ENCODE measurements at regions not wholly inside any gene's neighbourhood (a gene's known extent, or its start where the extent isn't known, plus 50 kb on each side); places are given as distances from the start of the nearest gene placed in this dataset.

GRCh38 chr9:23302281-23302680 is 523.8 kb downstream of the ELAVL2 start:
- Histone ChIP-seq H3K4me3 (ENCODE audit: low read depth, low read length) (no peak overlapping the region), H3K9me3 (ENCODE audit: control insufficient read depth, low read length) (no peaks in the 10 kb centered on the region), H3K27me3 (ENCODE audit: control insufficient read depth, insufficient read depth, low read length) (no peaks in the 10 kb centered on the region), H3K36me3 (ENCODE audit: control insufficient read depth, insufficient read depth, low read length) (no peaks in the 10 kb centered on the region), H3K79me2 (no peaks in the 10 kb centered on the region), H3K27ac (no peak overlapping the region), H3K4me1 (no peaks in the 10 kb centered on the region), H3K4me2 (ENCODE audit: low read length) (no peak overlapping the region), H3K9ac (no peak overlapping the region), H2AFZ (no peak overlapping the region)
- no peak for TF ChIP-seq CTCF (IDR thresholded peaks at IDR 0.05)

- Histone ChIP-seq H3K4me2 (ENCODE audit: low read length) (no peak overlapping the region), H3K4me3 (ENCODE audit: low read depth, low read length) (no peak overlapping the region), H3K9ac (no peak overlapping the region), H2AFZ (no peak overlapping the region), H3K27me3 (ENCODE audit: control insufficient read depth, insufficient read depth, low read length) (no peaks in the 10 kb centered on the region), H3K36me3 (ENCODE audit: control insufficient read depth, insufficient read depth, low read length) (no peaks in the 10 kb centered on the region), H3K27ac (no peak overlapping the region), H3K4me1 (no peaks in the 10 kb centered on the region), H3K79me2 (no peaks in the 10 kb centered on the region), H3K9me3 (ENCODE audit: control insufficient read depth, low read length) (no peaks in the 10 kb centered on the region)
- no peak for TF ChIP-seq CTCF (IDR thresholded peaks at IDR 0.05)
Measured at GRCh38 chr9:23306731-23307130, 519.3 kb downstream of the ELAVL2 start.

- H3K9ac ChIP-seq, result no peak overlapping the region
- H3K36me3 ChIP-seq (ENCODE audit: control insufficient read depth, insufficient read depth, low read length), result no peaks in the 10 kb centered on the region
- no peak for TF ChIP-seq CTCF (IDR thresholded peaks at IDR 0.05)
- H3K79me2 ChIP-seq, result no peaks in the 10 kb centered on the region
- H2AFZ ChIP-seq, result no peak overlapping the region
- H3K9me3 ChIP-seq (ENCODE audit: control insufficient read depth, low read length), result no peaks in the 10 kb centered on the region
- no peak overlapping the region for H3K4me2 ChIP-seq (ENCODE audit: low read length)
- no peak overlapping the region for H3K4me3 ChIP-seq (ENCODE audit: low read depth, low read length)
- no peaks in the 10 kb centered on the region for H3K4me1 ChIP-seq
- no peaks in the 10 kb centered on the region for H3K27me3 ChIP-seq (ENCODE audit: control insufficient read depth, insufficient read depth, low read length)
- H3K27ac ChIP-seq, result no peak overlapping the region
Measured at GRCh38 chr9:23307731-23308513, 518.1 kb downstream of the ELAVL2 start.

- H3K4me3 ChIP-seq (ENCODE audit: low read depth, low read length), result no peak overlapping the region
- H3K27ac ChIP-seq, result no peak overlapping the region
- H3K79me2 ChIP-seq, result no peaks in the 10 kb centered on the region
- H3K9ac ChIP-seq, result no peak overlapping the region
- H3K4me2 ChIP-seq (ENCODE audit: low read length), result no peak overlapping the region
- no peaks in the 10 kb centered on the region for H3K36me3 ChIP-seq (ENCODE audit: control insufficient read depth, insufficient read depth, low read length)
- H3K27me3 ChIP-seq (ENCODE audit: control insufficient read depth, insufficient read depth, low read length), result no peaks in the 10 kb centered on the region
- H3K9me3 ChIP-seq (ENCODE audit: control insufficient read depth, low read length), result no peaks in the 10 kb centered on the region
- no peaks in the 10 kb centered on the region for H3K4me1 ChIP-seq
- TF ChIP-seq CTCF (IDR thresholded peaks at IDR 0.05), result no peak
- H2AFZ ChIP-seq, result no peak overlapping the region
Measured at GRCh38 chr9:23309800-23310199, 516.2 kb downstream of the ELAVL2 start.

GRCh38 chr9:23314247-23314646 is 511.8 kb downstream of the ELAVL2 start:
- H3K27ac ChIP-seq, result no peak overlapping the region
- H3K36me3 ChIP-seq (ENCODE audit: control insufficient read depth, insufficient read depth, low read length), result no peaks in the 10 kb centered on the region
- no peak overlapping the region for H2AFZ ChIP-seq
- no peak overlapping the region for H3K4me3 ChIP-seq (ENCODE audit: low read depth, low read length)
- no peak overlapping the region for H3K4me2 ChIP-seq (ENCODE audit: low read length)
- H3K9ac ChIP-seq, result no peak overlapping the region
- no peaks in the 10 kb centered on the region for H3K79me2 ChIP-seq
- no peak for TF ChIP-seq CTCF (IDR thresholded peaks at IDR 0.05)
- no peaks in the 10 kb centered on the region for H3K4me1 ChIP-seq
- no peaks in the 10 kb centered on the region for H3K27me3 ChIP-seq (ENCODE audit: control insufficient read depth, insufficient read depth, low read length)
- H3K9me3 ChIP-seq (ENCODE audit: control insufficient read depth, low read length), result no peaks in the 10 kb centered on the region

Measured in parathyroid adenoma (tissue), 2 donors.